Gastrocnemius medialis (tissue), 4 donors: ENCODE measurements at regions not wholly inside any gene's neighbourhood (a gene's known extent, or its start where the extent isn't known, plus 50 kb on each side); places are given as distances from the start of the nearest gene placed in this dataset.

Experiments
- ATAC-seq, 2 donors: fragments of 150-250 bp; one replicate each; pipeline ENCODE4 v1.9.1; 2016
- DNase-seq, 2 donors: peaks; one replicate each; pipeline ENCODE4 v3.0.0-alpha.2; 2019
- H3K27ac ChIP-seq, 4 donors: fragments of 200-600 bp; sonication (generic); 1 replicate in 1 of 4; 2 replicates in 3 of 4; pipeline ENCODE4 v1.5.1; 2016 to 2018; ENCODE audit warnings: mild to moderate bottlenecking in 2 of 4, moderate library complexity in 1 of 4
- H3K27me3 ChIP-seq, 3 donors: fragments of 200-600 bp; sonication (generic) in 2 of 3; 1 replicate in 1 of 3; 2 replicates in 2 of 3; pipeline versions ENCODE4 v1.5.1 to v1.6.0; 2016 to 2019; ENCODE audit warnings: mild to moderate bottlenecking in 1 of 3, moderate library complexity in 1 of 3
- H3K36me3 ChIP-seq, 2 donors: fragments of 200-600 bp; sonication (generic) in 1 of 2; one replicate each; pipeline ENCODE4 v1.5.1; 2017 to 2018
- H3K4me1 ChIP-seq, 2 donors: fragments of 200-600 bp; sonication (generic) in 1 of 2; one replicate each; pipeline ENCODE4 v1.5.1; 2016 to 2017; ENCODE audit warnings: mild to moderate bottlenecking in 2 of 2
- H3K4me3 ChIP-seq, 4 donors: fragments of 200-600 bp; sonication (generic) in 3 of 4; 1 replicate in 1 of 4; 2 replicates in 3 of 4; pipeline ENCODE4 v1.5.1; 2016 to 2019; ENCODE audit warnings: mild to moderate bottlenecking in 2 of 4
- H3K9me3 ChIP-seq, 3 donors: fragments of 200-600 bp; sonication (generic) in 2 of 3; 1 replicate in 1 of 3; 2 replicates in 2 of 3; pipeline ENCODE4 v1.5.1; 2016 to 2019
- CTCF ChIP-seq, 5 experiments: fragments of 450-650 bp in 3 of 5; fragments of 200-600 bp in 2 of 5; sonication (generic) in 2 of 5; IDR thresholded peaks in 4 of 5; conservative IDR thresholded peaks in 1 of 5; 1 replicate in 4 of 5; 2 replicates in 1 of 5; pipeline ENCODE4 v1.5.1; 2016 to 2019; ENCODE audit warnings: antibody characterized with exemption in 5 of 5, mild to moderate bottlenecking in 3 of 5, moderate library complexity in 3 of 5
- POLR2A ChIP-seq, 2 donors: fragments of 450-650 bp; IDR thresholded peaks; one replicate each; pipeline ENCODE4 v1.6.1; 2017; ENCODE audit warnings: antibody characterized with exemption in 2 of 2, mild to moderate bottlenecking in 2 of 2, moderate library complexity in 2 of 2
- in situ Hi-C, 4 donors: fragments of 200-750 bp; cut with MboI; loops; one replicate each; pipeline versions ENCODE4 v1.15.0 to v1.8.0; 2017; ENCODE audit warnings: low sequenced_read_pairs in 4 of 4
- intact Hi-C: fragments of 100-400 bp; cut with DNase I; formaldehyde crosslinking; loops from one replicate; pipeline ENCODE4 v1.15.1; 2023; ENCODE audit warnings: low total_unique reads

GRCh38 chr13:107803822-107804495, 411.4 kb downstream of the LIG4 start:
- no peak for DNase-seq
- no peak overlapping the region for H3K4me3 ChIP-seq
- no peaks in the 10 kb centered on the region for H3K4me1 ChIP-seq
- H3K27ac ChIP-seq: no peak overlapping the region
- in situ Hi-C loops: no loop called here
- intact Hi-C loops: no loop called here
- TF ChIP-seq POLR2A (IDR thresholded peaks at IDR 0.05) (no peak), CTCF (IDR thresholded peaks at IDR 0.05 in 4 of 5, conservative IDR thresholded peaks at IDR 0.05 in 1 of 5) (no peak)
- H3K36me3 ChIP-seq: no peaks in the 10 kb centered on the region
- ATAC-seq: no peak
- no peaks in the 10 kb centered on the region for H3K9me3 ChIP-seq
- no peaks in the 10 kb centered on the region for H3K27me3 ChIP-seq

- ATAC-seq: no peak
- Histone ChIP-seq H3K36me3 (no peaks in the 10 kb centered on the region), H3K9me3 (no peaks in the 10 kb centered on the region), H3K4me3 (no peak overlapping the region), H3K27ac (no peak overlapping the region), H3K27me3 (no peaks in the 10 kb centered on the region), H3K4me1 (no peaks in the 10 kb centered on the region)
- no peak for DNase-seq
- intact Hi-C loops (no loop called here), in situ Hi-C loops (no loop called here)
- TF ChIP-seq POLR2A (IDR thresholded peaks at IDR 0.05) (no peak), CTCF (IDR thresholded peaks at IDR 0.05 in 4 of 5, conservative IDR thresholded peaks at IDR 0.05 in 1 of 5) (no peak)
Observed at GRCh38 chr13:107801621-107802020, 413.7 kb downstream of the LIG4 start.

- in situ Hi-C loops: no loop called here
- no peaks in the 10 kb centered on the region for H3K9me3 ChIP-seq
Observed at GRCh38 chr13:107799001-107799400, 416.3 kb downstream of the LIG4 start.

GRCh38 chr13:107790397-107790796, 424.9 kb downstream of the LIG4 start:
- ATAC-seq (no peak), DNase-seq (no peak)
- no peak for TF ChIP-seq POLR2A (IDR thresholded peaks at IDR 0.05)
- no peak for TF ChIP-seq CTCF (IDR thresholded peaks at IDR 0.05 in 4 of 5, conservative IDR thresholded peaks at IDR 0.05 in 1 of 5)
- Histone ChIP-seq H3K27ac (no peak overlapping the region), H3K27me3 (no peaks in the 10 kb centered on the region), H3K4me3 (no peak overlapping the region), H3K4me1 (no peaks in the 10 kb centered on the region), H3K9me3 (no peaks in the 10 kb centered on the region), H3K36me3 (no peaks in the 10 kb centered on the region)
- in situ Hi-C loops: no loop called here
- intact Hi-C loops: no loop called here

More at GRCh38 chr13:107799001-107799400, 416.3 kb downstream of the LIG4 start:
- TF ChIP-seq POLR2A (IDR thresholded peaks at IDR 0.05) (no peak), CTCF (IDR thresholded peaks at IDR 0.05 in 4 of 5, conservative IDR thresholded peaks at IDR 0.05 in 1 of 5) (no peak)
- DNase-seq (no peak), ATAC-seq (no peak)
- H3K27me3 ChIP-seq: no peaks in the 10 kb centered on the region
- no peak overlapping the region for H3K4me3 ChIP-seq
- H3K27ac ChIP-seq: no peak overlapping the region
- no peaks in the 10 kb centered on the region for H3K4me1 ChIP-seq
- H3K36me3 ChIP-seq: no peaks in the 10 kb centered on the region
- intact Hi-C loops: no loop called here
